Activated CD4-positive, CD25-positive, alpha-beta regulatory T cell treated with anti-CD3 and anti-CD28 coated beads, Interleukin-2, amount 50 U/mL, for 24 hours (primary cell): ENCODE measurements at regions not wholly inside any gene's neighbourhood (a gene's known extent, or its start where the extent isn't known, plus 50 kb on each side); places are given as distances from the start of the nearest gene placed in this dataset.

ENCODE experiments used
- ATAC-seq, 2 donors: fragments of 150-1000 bp; cut with Tn5 transposase; one replicate each; pipeline ENCODE4 v1.10.0; 2021; ENCODE audit warnings: mild to moderate bottlenecking in 1 of 2, moderate library complexity in 1 of 2

DNA sequence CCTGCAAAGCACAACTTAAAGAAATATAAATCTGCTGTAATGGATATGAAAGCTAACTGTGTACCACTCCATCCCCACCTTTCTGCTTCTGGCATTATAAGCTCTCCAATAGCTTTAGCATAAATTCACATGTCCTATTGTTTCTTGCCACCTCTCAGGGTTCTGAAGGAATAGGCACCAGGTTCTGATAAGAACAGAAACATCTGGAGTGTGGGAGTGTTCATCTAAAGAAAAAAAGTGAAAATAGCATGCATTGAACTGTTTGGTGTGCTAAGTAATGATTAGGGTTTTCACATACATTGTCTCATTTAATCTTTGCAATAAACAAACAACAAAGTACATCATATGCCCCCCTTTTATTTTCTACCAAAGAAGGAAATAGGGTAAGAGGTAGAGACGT lies 72.3 kb downstream of the FAM76B start:
- no peak for ATAC-seq

DNA sequence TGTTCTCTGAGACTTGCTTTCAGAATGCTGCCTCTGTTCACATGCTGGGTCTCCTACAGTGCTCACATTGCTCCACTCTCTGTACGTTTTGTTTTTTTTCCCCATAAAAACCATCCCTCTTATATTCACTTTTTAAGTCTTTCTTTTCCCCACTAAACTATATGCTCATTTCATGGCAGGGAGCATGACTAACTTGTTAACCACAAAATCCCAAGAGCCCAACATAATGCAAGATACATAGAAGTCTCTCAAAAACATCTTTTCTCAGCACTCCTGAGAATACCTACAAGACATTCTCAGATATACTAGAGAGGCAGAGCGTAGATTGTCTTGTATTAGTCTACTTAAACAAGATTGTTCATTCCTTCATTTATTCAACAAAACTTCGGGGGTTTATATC lies 73.3 kb downstream of the FAM76B start:
- no peak for ATAC-seq

DNA sequence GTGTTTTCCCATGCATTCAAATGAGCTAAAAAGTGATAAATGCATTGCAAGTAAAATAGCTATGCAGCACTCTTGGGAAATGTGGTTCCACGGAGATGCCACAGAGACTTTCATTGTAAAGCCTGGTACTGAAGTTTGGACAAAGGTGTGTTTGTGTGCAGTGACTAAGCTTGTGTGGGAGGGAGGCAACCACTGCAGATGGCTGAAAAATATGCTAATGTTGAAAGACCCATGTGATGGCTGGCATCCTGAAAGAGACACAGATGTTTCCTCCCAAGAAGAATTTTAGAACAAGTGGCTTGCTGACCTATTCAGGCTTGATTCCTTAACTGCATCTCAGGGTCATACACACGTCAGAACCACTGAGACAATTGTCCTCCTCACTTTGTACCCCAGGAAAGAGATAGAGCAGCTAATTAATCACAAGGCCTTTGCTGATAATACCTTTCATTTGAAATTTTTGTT lies 73.8 kb downstream of the FAM76B start:
- peak; percentile 75 to 77 for ATAC-seq

DNA sequence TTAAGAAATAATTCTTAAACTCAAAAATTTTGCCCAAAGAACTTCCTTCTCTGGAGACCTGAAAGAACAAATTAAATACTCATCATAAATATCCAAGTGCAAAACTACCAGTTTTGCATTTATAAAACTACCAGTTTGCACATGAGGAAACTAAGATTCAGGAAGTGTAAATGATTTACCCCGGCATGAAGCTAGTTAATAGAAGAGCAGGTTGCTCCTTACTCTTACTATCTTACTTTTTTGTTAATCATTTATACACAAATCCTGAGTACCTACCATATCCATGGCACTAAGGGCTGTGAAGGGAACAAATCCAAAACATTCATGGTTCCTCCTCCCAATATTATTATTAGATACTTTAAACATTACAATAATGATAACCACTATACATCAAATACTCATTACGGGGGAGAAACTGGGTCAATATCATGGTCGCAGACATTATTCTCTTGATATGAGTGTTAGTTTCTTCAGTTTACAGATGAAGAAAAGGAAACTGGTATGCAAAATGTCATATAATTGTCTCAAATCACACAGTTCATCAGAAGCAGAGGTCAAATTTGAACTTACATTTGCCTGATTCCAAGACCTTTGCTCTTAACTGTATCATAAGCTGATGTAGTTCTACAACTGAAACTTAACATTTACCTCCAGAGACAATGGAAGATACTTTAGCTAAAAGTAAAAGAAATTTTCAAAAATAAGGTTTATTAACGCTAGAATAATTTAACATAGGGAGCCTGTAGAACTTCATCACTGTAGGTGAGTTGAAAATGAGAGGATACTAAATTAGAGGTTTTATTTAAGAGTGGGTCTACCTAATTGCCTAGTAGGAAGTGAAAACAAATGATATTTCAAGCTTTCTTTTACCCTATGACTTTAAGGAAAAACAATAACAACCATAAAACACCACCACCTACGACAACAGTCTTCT lies 74.5 kb downstream of the FAM76B start:
- ATAC-seq = no peak

DNA sequence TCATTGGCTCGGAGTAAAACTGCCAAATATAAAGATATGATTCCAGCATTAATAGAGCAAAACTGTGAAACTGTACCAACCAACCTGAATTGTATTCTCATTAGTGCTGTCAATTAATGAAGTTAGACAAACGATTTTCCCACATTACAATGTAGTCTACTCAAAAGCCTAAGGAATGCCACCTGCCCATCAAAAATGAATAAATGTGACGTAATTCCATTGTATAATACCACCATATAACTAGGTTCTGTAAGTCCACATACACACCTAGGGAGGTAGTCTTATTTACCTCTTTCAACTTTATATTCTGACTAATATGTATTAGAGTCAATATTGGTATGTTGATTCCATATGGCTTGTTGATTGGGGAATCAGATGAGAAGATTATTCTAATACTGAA lies 76.2 kb downstream of the FAM76B start:
- ATAC-seq = no peak

DNA sequence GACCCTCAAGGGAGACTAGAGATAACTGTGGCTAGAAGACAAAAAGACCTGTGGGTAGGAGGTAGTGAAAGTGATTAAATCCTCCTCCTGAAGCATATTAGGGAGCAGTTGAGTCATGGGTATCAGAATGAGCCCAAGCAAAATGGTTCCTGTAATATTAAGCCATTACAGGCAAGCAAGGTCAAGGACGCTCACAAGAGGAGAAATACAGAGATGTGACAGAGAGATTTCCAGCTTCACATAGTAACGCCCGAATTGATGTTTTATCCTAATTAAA lies 77.7 kb downstream of the FAM76B start:
- peak; percentile 24 to 27 for ATAC-seq

DNA sequence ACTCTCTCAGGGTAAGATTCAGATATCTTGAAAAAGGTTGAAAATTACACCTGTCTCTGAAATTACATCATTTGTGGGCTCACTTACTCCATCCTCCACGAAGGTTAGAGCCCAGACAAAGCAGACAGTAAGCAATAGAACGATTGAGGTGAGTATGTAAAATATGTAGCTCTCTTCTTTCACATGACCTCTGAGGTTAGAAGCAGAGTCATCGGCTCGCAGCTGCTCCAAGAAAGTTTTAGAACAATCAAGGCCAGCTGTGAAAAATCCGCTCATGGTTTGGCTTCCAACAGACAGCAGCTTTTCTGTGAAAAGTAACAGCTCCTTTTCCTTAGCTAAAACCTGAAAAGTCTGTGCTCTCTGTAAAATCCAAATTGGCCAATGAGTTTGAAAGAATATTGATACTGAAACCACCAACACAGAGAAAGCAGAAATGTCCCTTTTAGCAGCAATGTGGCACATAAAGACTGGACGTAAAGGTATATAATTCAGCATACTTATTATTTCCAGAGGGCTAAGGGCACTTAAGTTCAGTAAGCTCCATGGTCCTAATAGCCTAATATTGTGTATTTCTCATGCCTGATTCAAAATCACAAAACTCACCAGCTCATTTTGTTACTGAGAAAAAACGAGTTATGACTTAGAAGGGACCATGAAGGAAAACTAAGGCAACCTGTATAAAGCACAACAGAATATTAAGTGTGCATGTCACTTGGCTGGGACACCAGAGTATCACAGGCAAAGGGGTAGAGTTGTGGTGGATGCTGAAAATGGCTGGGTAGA lies 78.2 kb downstream of the FAM76B start:
- peak; percentile 71 to 72 for ATAC-seq

DNA sequence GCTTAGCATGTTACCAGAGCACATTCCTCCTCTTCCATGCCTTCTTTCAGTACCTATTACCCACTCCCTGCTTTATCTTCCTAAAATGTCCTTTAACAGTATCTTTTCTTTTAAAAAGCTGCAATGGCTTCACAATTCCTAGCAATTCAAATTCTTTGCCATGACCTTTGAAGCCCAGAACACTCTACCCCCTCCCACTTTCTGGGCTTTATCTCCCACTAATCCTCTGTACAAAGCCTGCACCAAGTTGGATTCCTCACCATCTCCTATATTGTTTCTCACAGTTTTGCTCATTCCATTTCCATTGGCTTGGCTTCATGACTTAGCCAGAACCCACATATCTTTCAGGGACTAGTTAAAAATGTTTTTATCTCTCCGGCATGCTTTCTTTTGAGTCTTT lies 80.9 kb downstream of the FAM76B start:
- no peak for ATAC-seq

DNA sequence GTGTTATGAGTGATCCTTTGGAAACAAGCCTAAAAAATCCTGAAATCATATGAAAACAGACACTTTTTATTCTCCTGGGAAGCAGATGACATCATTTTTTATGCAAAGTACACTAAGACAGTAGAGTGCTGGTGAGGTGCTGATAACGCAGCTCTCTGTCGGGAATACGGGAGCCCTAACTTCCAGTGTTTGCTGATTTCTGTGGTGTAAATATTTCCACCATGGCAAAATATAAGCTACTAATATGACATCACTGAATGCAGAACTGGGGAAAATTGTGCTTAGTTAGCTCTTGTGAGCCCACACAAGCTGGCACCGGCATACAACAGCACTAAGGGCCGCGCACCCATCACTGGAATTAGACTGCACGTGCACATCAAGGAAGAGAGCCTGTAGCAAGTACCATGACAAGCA lies 82.6 kb downstream of the FAM76B start:
- ATAC-seq = no peak

DNA sequence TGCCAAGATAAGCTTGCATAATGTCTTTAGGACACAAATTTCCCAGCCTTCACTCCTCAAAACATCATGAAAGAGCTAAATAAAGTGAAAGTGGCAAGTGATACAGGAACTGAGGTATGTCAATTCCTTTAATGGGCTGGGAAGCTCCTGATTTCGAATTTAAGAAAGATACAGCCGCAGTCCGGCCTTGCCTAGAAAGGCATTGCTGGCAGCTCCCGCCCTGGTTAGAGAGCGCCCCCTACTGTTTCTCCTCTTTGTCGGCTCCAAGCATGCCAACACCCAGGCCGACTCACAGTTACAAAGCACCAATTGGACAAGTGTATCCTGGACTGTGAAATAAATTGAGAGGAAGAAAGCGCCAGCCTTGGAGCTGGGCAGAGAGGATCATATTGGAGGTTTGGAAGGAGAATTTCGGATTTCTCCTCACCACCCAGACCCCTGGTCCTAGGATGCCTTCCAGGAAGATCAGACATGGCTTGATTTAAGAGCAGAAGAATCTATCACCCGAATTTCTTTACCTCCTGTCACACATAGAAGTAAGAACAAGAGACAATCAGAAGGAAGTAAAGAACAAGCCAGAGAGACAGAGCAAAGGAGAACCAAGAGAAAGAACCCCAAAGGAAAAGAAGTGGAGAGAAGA lies 84.0 kb downstream of the FAM76B start:
- peak; percentile 87 to 88 for ATAC-seq

DNA sequence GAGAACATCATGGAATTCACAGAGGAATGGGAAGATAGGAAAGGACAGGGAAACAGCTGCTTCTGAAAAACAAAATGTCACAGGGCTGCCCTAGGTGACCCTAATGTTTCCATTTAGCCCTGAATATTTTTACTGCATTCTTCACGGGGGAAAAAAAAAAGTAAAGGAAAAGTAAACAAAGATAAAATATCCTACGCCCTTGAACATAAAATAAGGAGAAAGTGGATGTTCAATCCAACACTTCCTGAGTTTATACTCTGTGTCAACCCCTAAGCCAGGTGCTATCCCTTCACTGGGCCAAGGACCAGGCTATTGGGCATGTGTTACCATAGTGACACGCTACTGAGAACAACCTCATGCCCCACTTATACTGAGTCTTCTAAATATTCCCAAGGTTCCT lies 84.7 kb downstream of the FAM76B start:
- ATAC-seq = no peak

DNA sequence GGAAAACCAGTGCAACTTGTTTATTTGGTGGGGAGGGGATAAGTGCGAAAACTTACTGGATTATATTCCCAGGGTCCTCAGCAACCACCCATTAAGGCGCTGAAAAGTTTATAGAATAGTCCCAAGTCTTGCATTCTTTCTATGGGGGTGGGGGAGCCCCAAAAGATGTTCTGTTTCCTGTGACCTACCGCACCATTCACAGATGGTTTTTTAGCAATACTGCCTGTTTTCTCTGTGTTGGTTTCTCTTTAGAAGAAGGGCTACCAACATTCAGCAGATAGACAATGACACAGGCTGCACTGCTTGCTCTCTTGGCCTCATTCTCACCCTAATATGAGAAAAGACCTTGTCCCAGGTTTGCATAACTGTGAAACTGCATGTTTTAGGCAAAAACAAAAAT lies 86.5 kb downstream of the FAM76B start:
- ATAC-seq = peak; percentile 15 to 20

DNA sequence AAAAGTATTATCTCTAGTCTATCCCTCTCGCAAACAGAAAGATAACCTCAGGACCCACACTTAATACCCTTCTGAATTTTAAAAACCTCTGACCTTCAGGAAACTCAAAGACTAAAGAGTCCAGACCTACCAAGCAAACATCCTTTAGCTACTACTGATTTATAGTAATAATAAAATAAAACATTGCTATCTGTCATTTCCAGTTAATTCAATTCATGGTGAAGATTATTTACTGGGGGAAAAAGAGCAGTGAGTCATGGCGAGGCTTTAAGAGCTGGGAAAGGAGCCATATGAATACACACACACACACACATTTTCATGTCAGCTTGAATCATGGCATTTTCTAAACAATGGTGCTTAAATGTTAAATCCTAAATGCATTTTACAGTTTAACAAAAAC lies 87.1 kb downstream of the FAM76B start:
- no peak for ATAC-seq

DNA sequence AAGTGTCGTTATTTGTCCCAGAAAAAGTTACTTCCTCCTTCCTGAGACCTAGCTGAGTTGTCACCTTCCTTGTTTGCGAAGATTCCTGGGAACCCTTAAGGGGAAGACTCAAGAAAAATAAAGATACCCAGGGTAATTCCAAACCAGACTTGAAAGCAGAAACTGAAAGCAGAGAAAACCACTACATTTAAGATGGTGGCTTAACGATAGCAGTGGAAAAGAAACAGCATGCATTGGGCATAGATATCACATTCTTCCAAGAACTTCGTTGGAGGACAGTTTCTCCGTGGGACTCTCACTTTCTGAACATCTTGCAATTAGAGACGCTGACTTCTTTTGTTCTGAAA lies 89.1 kb downstream of the FAM76B start:
- ATAC-seq = peak; percentile 37 to 47

DNA sequence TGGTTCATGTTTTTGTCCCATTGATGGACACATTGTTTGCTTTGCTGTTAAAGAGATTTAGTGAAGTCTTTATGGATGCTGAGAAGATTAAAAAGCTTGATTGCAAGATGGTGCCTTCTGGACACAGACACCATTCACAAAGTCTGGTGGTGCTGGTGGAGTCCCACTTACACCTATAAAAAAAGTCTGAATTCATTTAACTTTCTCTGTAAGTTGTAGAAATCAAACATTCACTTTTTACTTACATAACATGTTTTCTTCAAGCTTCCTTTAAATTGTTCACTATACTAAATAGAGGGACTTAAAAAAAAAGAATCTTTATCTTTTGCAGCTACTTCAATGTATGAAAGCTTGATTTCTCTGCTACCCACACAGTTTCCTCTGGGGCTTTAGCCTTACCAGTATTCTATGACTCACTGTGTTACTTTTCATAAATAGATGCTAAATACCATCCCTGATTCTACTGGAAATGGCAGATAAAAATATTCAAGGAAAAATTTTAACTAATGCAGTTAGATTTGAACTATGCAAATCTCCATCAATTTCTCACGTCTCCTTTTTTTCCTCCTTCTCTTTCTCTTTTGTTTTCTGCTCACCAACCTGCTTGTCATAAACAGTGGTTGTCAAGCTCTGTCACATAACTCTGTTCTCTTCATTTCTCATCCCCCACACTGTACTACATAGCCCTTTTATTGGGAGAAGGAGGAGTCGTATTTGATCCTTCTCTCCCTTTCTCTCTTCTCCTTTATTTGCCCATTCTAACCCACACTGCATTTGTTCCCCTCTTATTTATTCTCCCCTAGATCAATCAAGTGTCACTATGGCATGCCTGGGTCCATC lies 89.7 kb downstream of the FAM76B start:
- ATAC-seq = peak; percentile 62 to 65

DNA sequence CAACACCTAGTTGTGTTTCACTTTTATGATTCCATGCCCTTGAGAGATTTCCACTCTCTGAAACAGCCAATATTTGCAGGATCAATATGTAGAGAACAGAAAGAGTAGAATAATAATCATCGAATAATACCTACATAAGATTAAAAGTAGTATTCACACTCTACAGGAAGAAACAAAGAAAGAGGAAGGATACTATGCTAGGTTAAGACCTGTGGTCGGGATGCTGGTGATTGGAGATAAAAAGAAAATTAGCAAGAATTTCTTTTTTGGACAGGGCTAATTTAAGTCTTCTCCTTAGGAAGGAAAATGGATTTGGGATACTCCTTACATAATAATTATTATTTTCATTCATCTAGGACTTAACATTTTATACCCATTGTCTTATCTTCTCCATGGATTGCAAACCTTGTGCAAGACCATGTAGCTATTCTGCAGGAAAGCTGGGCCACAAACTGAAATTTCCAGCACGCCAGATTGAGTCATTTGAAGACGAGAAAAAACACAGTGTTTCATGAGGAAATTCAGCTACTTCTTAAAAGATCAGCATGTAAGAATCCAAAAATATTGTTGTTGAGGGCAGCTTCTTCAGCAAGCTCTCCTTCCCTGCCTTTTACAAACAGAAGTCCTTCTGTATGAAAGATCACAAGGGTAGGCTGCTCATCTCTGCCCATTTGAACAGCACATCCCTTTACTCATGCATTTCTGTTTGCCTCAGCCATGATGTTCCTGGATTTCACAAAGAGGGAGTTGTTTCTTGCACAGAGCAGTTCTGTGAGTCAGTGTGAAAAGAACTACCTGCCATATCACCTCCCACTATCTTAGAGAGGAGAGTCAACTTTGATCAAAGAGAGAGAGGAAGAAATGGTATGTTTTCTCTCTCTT lies 90.7 kb downstream of the FAM76B start:
- peak; percentile 42 to 54 for ATAC-seq

DNA sequence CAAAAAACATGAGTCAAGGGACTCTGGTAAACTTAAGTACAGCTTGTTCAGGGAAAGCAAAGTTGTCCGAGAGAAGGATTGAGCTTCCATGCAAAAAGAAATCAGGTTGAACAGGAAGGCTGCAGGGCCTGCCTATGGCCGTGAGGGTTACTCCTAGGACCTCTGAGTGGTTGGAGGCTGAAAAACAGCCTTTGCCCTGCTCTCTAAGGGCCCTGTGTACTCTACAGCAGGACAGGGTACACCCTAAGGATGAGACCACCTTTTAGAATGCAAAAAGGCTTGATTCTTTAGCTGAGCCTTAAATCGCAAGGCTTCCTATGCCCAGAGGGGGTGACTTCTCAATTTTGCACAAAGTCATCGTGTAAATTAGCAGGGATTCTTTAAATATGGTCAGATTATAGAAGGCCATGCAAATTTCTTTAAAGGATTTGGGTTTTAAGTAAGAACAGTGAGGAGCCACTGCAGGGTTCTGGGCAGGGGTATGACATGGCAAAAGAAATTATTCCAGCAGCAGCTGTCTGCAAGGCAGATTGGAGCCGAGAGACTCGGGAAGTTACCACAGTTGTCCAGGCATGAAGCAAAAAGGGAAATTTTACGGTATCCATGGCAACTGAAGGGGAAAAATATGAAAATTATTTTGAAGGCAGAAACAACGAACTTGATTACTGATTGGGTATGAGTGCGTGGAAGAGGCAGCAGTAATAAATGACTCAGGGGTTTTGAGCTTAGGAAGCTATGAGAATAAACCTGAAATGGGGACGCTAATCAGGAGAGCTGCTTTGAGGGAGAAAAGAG lies 91.8 kb downstream of the FAM76B start:
- ATAC-seq = no peak

DNA sequence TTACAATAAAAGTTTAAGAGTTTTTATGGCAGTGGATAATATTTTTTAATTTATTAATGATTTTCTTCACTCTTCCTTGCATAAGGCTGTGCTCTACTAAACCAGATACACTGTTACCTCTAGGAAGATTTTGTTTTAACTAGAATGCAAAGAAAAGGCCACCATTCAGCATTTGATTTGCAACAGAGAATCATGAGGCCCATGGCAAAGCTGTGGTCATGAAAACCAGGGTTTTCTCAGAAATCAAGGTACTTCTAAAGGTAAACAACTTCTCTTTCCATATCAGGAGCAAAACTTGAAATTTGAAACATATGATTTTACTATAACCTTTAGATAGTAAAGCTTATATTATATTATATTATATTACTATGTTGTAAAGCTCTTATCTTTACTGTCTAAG lies 94.4 kb downstream of the FAM76B start:
- no peak for ATAC-seq

DNA sequence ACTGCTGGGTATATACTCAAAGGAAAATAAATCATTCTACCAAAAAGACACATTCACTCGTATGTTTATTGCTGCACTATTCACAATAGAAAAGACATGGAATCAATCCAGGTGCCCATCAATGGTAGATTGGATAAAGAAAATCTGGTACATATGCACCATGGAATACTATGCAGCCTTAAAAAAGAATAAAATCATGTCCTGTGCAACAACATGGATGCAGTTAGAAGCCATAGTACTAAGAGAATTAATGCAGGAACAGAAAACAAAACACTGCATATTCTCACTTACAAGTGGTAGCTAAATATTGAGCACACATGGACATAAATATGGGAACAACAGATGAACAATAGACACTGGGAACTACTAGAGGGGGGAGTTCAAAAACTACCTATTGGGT lies 96.3 kb downstream of the FAM76B start:
- ATAC-seq = no peak

DNA sequence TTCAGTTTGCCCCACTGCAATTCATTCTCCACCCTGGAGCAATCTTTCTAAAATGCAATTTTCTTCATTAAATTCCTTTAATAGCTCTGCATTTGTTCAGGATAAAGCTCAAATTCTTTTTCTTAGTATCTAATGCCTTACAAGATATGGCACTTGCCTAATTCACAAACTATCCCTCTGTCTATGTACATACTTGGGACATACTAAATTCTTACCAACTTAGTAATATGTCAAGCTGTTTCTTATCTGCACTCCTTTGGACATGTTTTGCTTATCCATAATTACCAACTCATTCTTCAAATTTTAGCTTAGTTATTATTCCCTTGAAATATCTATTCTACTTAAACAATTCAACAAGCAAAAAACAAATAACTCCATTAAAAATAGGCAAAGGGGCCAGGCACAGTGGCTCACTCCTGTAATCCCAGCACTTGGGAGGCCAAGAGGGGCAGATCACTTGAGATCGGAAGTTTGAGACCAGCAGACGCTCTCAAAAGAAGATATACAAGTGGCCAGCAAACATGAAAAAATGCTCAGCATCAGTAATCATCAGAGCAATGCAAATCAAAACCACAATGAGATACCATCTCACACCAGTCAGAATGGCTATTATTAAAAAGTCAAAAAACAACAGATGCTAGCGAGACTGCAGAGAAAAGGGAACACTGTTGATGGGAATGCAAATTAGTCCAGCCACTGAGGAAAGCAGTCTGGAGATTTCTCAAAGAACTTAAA lies 96.9 kb downstream of the FAM76B start:
- ATAC-seq = no peak
